TTC549 (cell line): ENCODE measurements at regions not wholly inside any gene's neighbourhood (a gene's known extent, or its start where the extent isn't known, plus 50 kb on each side); places are given as distances from the start of the nearest gene placed in this dataset.

Experiments used
- FAIRE-seq: peaks from 2 replicates; lab custom pipeline; 2012; peaks lifted over from hg19 to GRCh38; lab: Jason Lieb, UNC

- no peak for FAIRE-seq
These were observed 204.8 kb downstream of the TLE4 start for GRCh38 chr9:79776581-79776980.
